GM12878 (cell line): ENCODE measurements at regions not wholly inside any gene's neighbourhood (a gene's known extent, or its start where the extent isn't known, plus 50 kb on each side); places are given as distances from the start of the nearest gene placed in this dataset.

Experiments used
- ATAC-seq: fragments of 200-7000 bp; cut with Tn5 transposase; 3 replicates; pipeline ENCODE4 v1.9.1; 2020; ENCODE audit warnings: mild to moderate bottlenecking, moderate library complexity
- BruUV-seq: library from RNA; stranded (reverse); fragments of 400-500 nt; replicated peaks from 2 replicates; lab custom pipeline; 2021; lab: Mats Ljungman, UMichigan
- CTCF ChIA-PET: fragments of 300-600 bp; sonication (Branson Sonifier 250); formaldehyde crosslinking; extraction: SDS; loops from one replicate; lab custom pipeline; 2021; ENCODE audit warnings: inconsistent platforms; lab: Yijun Ruan, JAX
- POLR2A ChIA-PET: fragments of 350-600 bp; formaldehyde crosslinking; extraction: SDS; loops from one replicate; lab custom pipeline; 2021; ENCODE audit warnings: inconsistent platforms; lab: Charles Lee
- RAD21 ChIA-PET: fragments of 300-600 bp; sonication (Branson Sonifier 250); formaldehyde crosslinking; loops from one replicate; lab custom pipeline; 2023; ENCODE audit warnings: antibody characterized with exemption; ENCODE audit not compliant: unreplicated experiment; lab: Charles Lee
- SMC1A ChIA-PET: fragments of 300-600 bp; sonication (Branson Sonifier 250); formaldehyde crosslinking; loops from one replicate; lab custom pipeline; 2023; ENCODE audit not compliant: unreplicated experiment, uncharacterized antibody; lab: Charles Lee
- DNase-seq: peaks from one replicate; pipeline ENCODE4 v3.0.0-alpha.2; 2011; ENCODE audit warnings: low read depth, low spot score
- FAIRE-seq: peaks from 3 replicates; lab custom pipeline; 2011; peaks lifted over from hg19 to GRCh38; lab: Jason Lieb, UNC
- H2AFZ ChIP-seq: 2 replicates; pipeline ENCODE4 v1.6.0; 2011; ENCODE audit warnings: low read depth, low read length, control low read depth; ENCODE audit not compliant: control insufficient read depth
- H3K27ac ChIP-seq: 2 replicates; pipeline ENCODE4 v1.5.1; 2011; ENCODE audit warnings: control low read depth; ENCODE audit not compliant: control insufficient read depth, insufficient read depth
- H3K27me3 ChIP-seq, 2 experiments: replicated peaks in 1 of 2; 2 replicates each; pipeline versions ENCODE4 v1.6.0 to v1.6.1; 2011; ENCODE audit warnings: low read length in 1 of 2; ENCODE audit not compliant: control insufficient read depth in 2 of 2, insufficient read depth in 2 of 2
- H3K36me3 ChIP-seq, 2 experiments: 2 replicates each; pipeline ENCODE4 v1.5.1; 2011; ENCODE audit warnings: low read length in 1 of 2; ENCODE audit not compliant: control insufficient read depth in 2 of 2, insufficient read depth in 2 of 2
- H3K4me1 ChIP-seq: 2 replicates; pipeline ENCODE4 v1.6.1; 2011; ENCODE audit warnings: mild to moderate bottlenecking, low read length, moderate library complexity, mixed read lengths; ENCODE audit not compliant: control insufficient read depth, insufficient read depth
- H3K4me2 ChIP-seq: 2 replicates; pipeline ENCODE4 v1.6.0; 2011; ENCODE audit warnings: control low read depth; ENCODE audit not compliant: control insufficient read depth, insufficient read depth
- H3K4me3 ChIP-seq: fragments of 200-600 bp; sonication (generic); 2 replicates; pipeline ENCODE4 v1.5.1; 2016
- H3K79me2 ChIP-seq: 2 replicates; pipeline ENCODE4 v1.6.0; 2011; ENCODE audit warnings: low read length; ENCODE audit not compliant: control insufficient read depth, insufficient read depth
- H3K9ac ChIP-seq: 2 replicates; pipeline ENCODE4 v1.8.0; 2011; ENCODE audit warnings: low read length, control low read depth, mixed read lengths; ENCODE audit not compliant: control insufficient read depth, insufficient read depth
- H3K9me3 ChIP-seq: replicated peaks from 3 replicates; pipeline ENCODE4 v1.5.1; 2011; ENCODE audit warnings: mild to moderate bottlenecking, low read length; ENCODE audit not compliant: control insufficient read depth, insufficient read depth
- H4K20me1 ChIP-seq: 2 replicates; pipeline ENCODE4 v1.6.0; 2011; ENCODE audit not compliant: control insufficient read depth, insufficient read depth
- ATF7 ChIP-seq: fragments of 450-650 bp; IDR thresholded peaks from 2 replicates; pipeline ENCODE4 v1.6.1; 2016; ENCODE audit warnings: low read depth, mild to moderate bottlenecking
- ESRRA ChIP-seq: IDR thresholded peaks from 2 replicates; pipeline ENCODE4 v1.6.1; 2012; ENCODE audit warnings: mild to moderate bottlenecking, low read length, improper control_type of control experiment
- KAT2A ChIP-seq: conservative IDR thresholded peaks from 2 replicates; pipeline ENCODE4 v1.6.1; 2011; ENCODE audit warnings: low read depth, low read length; ENCODE audit not compliant: control insufficient read depth
- KDM1A ChIP-seq: fragments of 200-600 bp; sonication (generic); IDR thresholded peaks from 2 replicates; pipeline ENCODE4 v1.6.1; 2016; ENCODE audit warnings: borderline replicate concordance
- LARP7 ChIP-seq: fragments of 450-650 bp; IDR thresholded peaks from 2 replicates; pipeline ENCODE4 v1.6.1; 2017; ENCODE audit warnings: mild to moderate bottlenecking
- MEF2B ChIP-seq: fragments of 450-650 bp; IDR thresholded peaks from 2 replicates; pipeline ENCODE4 v1.6.1; 2018; ENCODE audit warnings: mild to moderate bottlenecking, moderate library complexity; ENCODE audit not compliant: partially characterized antibody, poor library complexity, severe bottlenecking
- PBX3 ChIP-seq: IDR thresholded peaks from 2 replicates; pipeline ENCODE4 v1.6.1; 2011; ENCODE audit warnings: mild to moderate bottlenecking, low read depth, low read length, moderate library complexity; ENCODE audit not compliant: insufficient replicate concordance
- ZNF207 ChIP-seq: fragments of 450-650 bp; IDR thresholded peaks from 2 replicates; pipeline ENCODE4 v1.6.1; 2014; ENCODE audit warnings: antibody characterized with exemption, mild to moderate bottlenecking, borderline replicate concordance
- WGBS: methylation state at CpG from one replicate; pipeline ENCODE4 v1.1.6; 2016; ENCODE audit warnings: low lambda C conversion rate; ENCODE audit not compliant: insufficient replicate concordance, insufficient coverage; ENCODE audit errors: missing lambda C conversion rate; 5-methylcytosine and 5-hydroxymethylcytosine counted together
- in situ Hi-C: fragments of 300-500 bp; cut with MboI; formaldehyde crosslinking; loops from 9 replicates; pipeline ENCODE4 v1.14.3; 2018; ENCODE audit warnings: mixed read lengths
- intact Hi-C: fragments of 100-400 bp; cut with micrococcal nuclease; formaldehyde crosslinking; loops from one replicate; pipeline ENCODE4 v1.14.2; 2022; ENCODE audit not compliant: unreplicated experiment
- TF ChIP-seq, protein P1 (sequence below): fragments of 450-650 bp; conservative IDR thresholded peaks from 2 replicates; pipeline ENCODE4 v1.6.1; 2017; ENCODE audit warnings: mild to moderate bottlenecking, moderate library complexity
- TF ChIP-seq, protein P2 (sequence below): fragments of 450-650 bp; IDR thresholded peaks from 2 replicates; pipeline ENCODE4 v1.6.1; 2016; ENCODE audit warnings: mild to moderate bottlenecking

GRCh38 chr4:11073621-11074051 lies 355.1 kb downstream of the HS3ST1 start:
- FAIRE-seq (no peak), DNase-seq (no peak), ATAC-seq (no peak)
- Histone ChIP-seq H3K9ac (no peak overlapping the region), H2AFZ (no peak overlapping the region), H4K20me1 (no peaks in the 10 kb centered on the region), H3K79me2 (no peaks in the 10 kb centered on the region), H3K27me3 (no peaks in the 10 kb centered on the region), H3K27ac (no peak overlapping the region), H3K9me3 (no peaks in the 10 kb centered on the region), H3K36me3 (no peaks in the 10 kb centered on the region), H3K4me3 (no peak overlapping the region), H3K4me2 (no peak overlapping the region), H3K4me1 (no peaks in the 10 kb centered on the region)
- ChIA-PET CTCF (no interaction called here), POLR2A (no interaction called here), SMC1A (interaction anchor here (0.5 kb wide), 1 partner anchor 1048 kb away, joined by 3 read pairs; no protein-coding TSS in a partner anchor), RAD21 (interaction anchor here (1.1 kb wide), 1 partner anchor 16 kb away, joined by 3 read pairs; no protein-coding TSS in a partner anchor)
- in situ Hi-C loops: no loop called here
- no TSS peak for BruUV-seq
- TF ChIP-seq ATF7: 0 out of 2 replicates have a peak, but pooled peaks have one; percentile 19
- no peak for TF ChIP-seq MEF2B
- 75% methylated on average over 6 of the region's 6 CpGs for WGBS
- intact Hi-C loops: loop anchor here (5.0 to 10.0 kb wide), 2 partner anchors 326 to 351 kb away; partner anchors contain the start of gene HS3ST1

GRCh38 chr4:11072999-11073398 lies 355.7 kb downstream of the HS3ST1 start:
- no peaks in the 10 kb centered on the region for H4K20me1 ChIP-seq
- H3K27me3 ChIP-seq: no peaks in the 10 kb centered on the region
- no peaks in the 10 kb centered on the region for H3K36me3 ChIP-seq
- in situ Hi-C loops: no loop called here
- WGBS: 57% methylated on average over 8 of the region's 8 CpGs
- H3K9ac ChIP-seq: no peak overlapping the region
- no peak overlapping the region for H3K4me2 ChIP-seq
- H3K79me2 ChIP-seq: no peaks in the 10 kb centered on the region
- ChIA-PET RAD21 (interaction anchor here (1.1 kb wide), 1 partner anchor 15 kb away, joined by 3 read pairs; no protein-coding TSS in a partner anchor), POLR2A (no interaction called here), SMC1A (interaction anchor here (1.5 kb wide), 1 partner anchor 14 kb away, joined by 3 read pairs; no protein-coding TSS in a partner anchor), CTCF (no interaction called here)
- H3K9me3 ChIP-seq: no peaks in the 10 kb centered on the region
- no peak overlapping the region for H3K27ac ChIP-seq
- no TSS peak for BruUV-seq
- intact Hi-C loops: loop anchor here (5.0 to 10.0 kb wide), 2 partner anchors 326 to 352 kb away; partner anchors contain the start of gene HS3ST1
- no peak overlapping the region for H3K4me3 ChIP-seq
- ATAC-seq: no peak
- no peaks in the 10 kb centered on the region for H3K4me1 ChIP-seq
- no peak for DNase-seq
- H2AFZ ChIP-seq: no peak overlapping the region
- FAIRE-seq: no peak
- TF ChIP-seq ATF7 (no peak), PBX3 (no peak), LARP7 (no peak), KDM1A (no peak), KAT2A (no peak), ZNF207 (no peak), ESRRA (no peak)
- TF ChIP-seq, protein P1, sequence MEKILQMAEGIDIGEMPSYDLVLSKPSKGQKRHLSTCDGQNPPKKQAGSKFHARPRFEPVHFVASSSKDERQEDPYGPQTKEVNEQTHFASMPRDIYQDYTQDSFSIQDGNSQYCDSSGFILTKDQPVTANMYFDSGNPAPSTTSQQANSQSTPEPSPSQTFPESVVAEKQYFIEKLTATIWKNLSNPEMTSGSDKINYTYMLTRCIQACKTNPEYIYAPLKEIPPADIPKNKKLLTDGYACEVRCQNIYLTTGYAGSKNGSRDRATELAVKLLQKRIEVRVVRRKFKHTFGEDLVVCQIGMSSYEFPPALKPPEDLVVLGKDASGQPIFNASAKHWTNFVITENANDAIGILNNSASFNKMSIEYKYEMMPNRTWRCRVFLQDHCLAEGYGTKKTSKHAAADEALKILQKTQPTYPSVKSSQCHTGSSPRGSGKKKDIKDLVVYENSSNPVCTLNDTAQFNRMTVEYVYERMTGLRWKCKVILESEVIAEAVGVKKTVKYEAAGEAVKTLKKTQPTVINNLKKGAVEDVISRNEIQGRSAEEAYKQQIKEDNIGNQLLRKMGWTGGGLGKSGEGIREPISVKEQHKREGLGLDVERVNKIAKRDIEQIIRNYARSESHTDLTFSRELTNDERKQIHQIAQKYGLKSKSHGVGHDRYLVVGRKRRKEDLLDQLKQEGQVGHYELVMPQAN: no peak
- TF ChIP-seq, protein P2, sequence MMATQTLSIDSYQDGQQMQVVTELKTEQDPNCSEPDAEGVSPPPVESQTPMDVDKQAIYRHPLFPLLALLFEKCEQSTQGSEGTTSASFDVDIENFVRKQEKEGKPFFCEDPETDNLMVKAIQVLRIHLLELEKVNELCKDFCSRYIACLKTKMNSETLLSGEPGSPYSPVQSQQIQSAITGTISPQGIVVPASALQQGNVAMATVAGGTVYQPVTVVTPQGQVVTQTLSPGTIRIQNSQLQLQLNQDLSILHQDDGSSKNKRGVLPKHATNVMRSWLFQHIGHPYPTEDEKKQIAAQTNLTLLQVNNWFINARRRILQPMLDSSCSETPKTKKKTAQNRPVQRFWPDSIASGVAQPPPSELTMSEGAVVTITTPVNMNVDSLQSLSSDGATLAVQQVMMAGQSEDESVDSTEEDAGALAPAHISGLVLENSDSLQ: no peak
